IPS-18c (cell line): ENCODE measurements at regions not wholly inside any gene's neighbourhood (a gene's known extent, or its start where the extent isn't known, plus 50 kb on each side); places are given as distances from the start of the nearest gene placed in this dataset.
"Not testable (repeated sequence)": the region's sequence is repeated elsewhere in the genome, so short reads cannot be mapped to it uniquely, and the experiment has no call there.

ENCODE experiments used
- H3K4me3 ChIP-seq: 2 replicates; pipeline ENCODE4 v1.7.0; 2013; ENCODE audit warnings: low read depth, mild to moderate bottlenecking, low read length, moderate library complexity; ENCODE audit not compliant: insufficient read depth
- H3K9me3 ChIP-seq: one replicate; pipeline ENCODE4 v1.6.1; 2013; ENCODE audit warnings: mild to moderate bottlenecking, low read length, moderate library complexity; ENCODE audit not compliant: control insufficient read depth, insufficient read depth

- no peak overlapping the region for H3K4me3 ChIP-seq
- no peaks in the 10 kb centered on the region for H3K9me3 ChIP-seq
These were observed 255.5 kb downstream of the RASSF9 start for GRCh38 chr12:85580562-85581168.

GRCh38 chr12:85587158-85587557, 249.1 kb downstream of the RASSF9 start:
- no peak overlapping the region for H3K4me3 ChIP-seq
- H3K9me3 ChIP-seq = no peaks in the 10 kb centered on the region

GRCh38 chr12:85588221-85588620, 248.0 kb downstream of the RASSF9 start:
- Histone ChIP-seq H3K9me3 (no peaks in the 10 kb centered on the region), H3K4me3 (no peak overlapping the region)

GRCh38 chr12:85600841-85601240, 235.4 kb downstream of the RASSF9 start:
- Histone ChIP-seq H3K4me3 (no peak overlapping the region), H3K9me3 (peaks cover 4% of the 10 kb centered on the region)

GRCh38 chr12:85603556-85603955, 232.7 kb downstream of the RASSF9 start:
- H3K4me3 ChIP-seq = no peak overlapping the region
- H3K9me3 ChIP-seq = no peaks in the 10 kb centered on the region

- no peaks in the 10 kb centered on the region for H3K9me3 ChIP-seq
- no peak overlapping the region for H3K4me3 ChIP-seq
These were observed 229.8 kb downstream of the RASSF9 start for GRCh38 chr12:85606455-85606854.

GRCh38 chr12:85609778-85610177, 226.4 kb downstream of the RASSF9 start:
- H3K4me3 ChIP-seq = no peak overlapping the region
- no peaks in the 10 kb centered on the region for H3K9me3 ChIP-seq

- Histone ChIP-seq H3K9me3 (no peaks in the 10 kb centered on the region), H3K4me3 (no peak overlapping the region)
These were observed 226.0 kb downstream of the RASSF9 start for GRCh38 chr12:85610194-85610593.

- Histone ChIP-seq H3K4me3 (no peak overlapping the region), H3K9me3 (no peaks in the 10 kb centered on the region)
These were observed 220.0 kb downstream of the RASSF9 start for GRCh38 chr12:85616201-85616600.

GRCh38 chr12:85617307-85618091, 218.7 kb downstream of the RASSF9 start:
- no peaks in the 10 kb centered on the region for H3K9me3 ChIP-seq
- no peak overlapping the region for H3K4me3 ChIP-seq

GRCh38 chr12:85621041-85621440, 215.2 kb downstream of the RASSF9 start:
- Histone ChIP-seq H3K4me3 (no peak overlapping the region), H3K9me3 (no peaks in the 10 kb centered on the region)

- H3K4me3 ChIP-seq = no peak overlapping the region
- H3K9me3 ChIP-seq = no peaks in the 10 kb centered on the region
These were observed 212.4 kb downstream of the RASSF9 start for GRCh38 chr12:85623763-85624162.

- no peaks in the 10 kb centered on the region for H3K9me3 ChIP-seq
These were observed 210.7 kb downstream of the RASSF9 start for GRCh38 chr12:85625467-85625866.

GRCh38 chr12:85626001-85626783, 210.0 kb downstream of the RASSF9 start:
- Histone ChIP-seq H3K4me3 (no peak overlapping the region), H3K9me3 (no peaks in the 10 kb centered on the region)

More at GRCh38 chr12:85625467-85625866, 210.7 kb downstream of the RASSF9 start:
- no peak overlapping the region for H3K4me3 ChIP-seq

- no peak overlapping the region for H3K4me3 ChIP-seq
These were observed 209.4 kb downstream of the RASSF9 start for GRCh38 chr12:85626784-85627171.

GRCh38 chr12:85627584-85627983, 208.6 kb downstream of the RASSF9 start:
- no peak overlapping the region for H3K4me3 ChIP-seq

More at GRCh38 chr12:85626784-85627171, 209.4 kb downstream of the RASSF9 start:
- no peaks in the 10 kb centered on the region for H3K9me3 ChIP-seq

GRCh38 chr12:85628562-85628961, 207.6 kb downstream of the RASSF9 start:
- H3K4me3 ChIP-seq, H3K9me3 ChIP-seq: not testable (repeated sequence)

More at GRCh38 chr12:85627584-85627983, 208.6 kb downstream of the RASSF9 start:
- no peaks in the 10 kb centered on the region for H3K9me3 ChIP-seq

- H3K9me3 ChIP-seq = no peaks in the 10 kb centered on the region
- no peak overlapping the region for H3K4me3 ChIP-seq
These were observed 205.4 kb downstream of the RASSF9 start for GRCh38 chr12:85630851-85631250.
